GM19452 (cell line): ENCODE measurements at regions not wholly inside any gene's neighbourhood (a gene's known extent, or its start where the extent isn't known, plus 50 kb on each side); places are given as distances from the start of the nearest gene placed in this dataset.

Experiments used
- ATAC-seq: cut with Tn5 transposase; IDR thresholded peaks from one replicate; pipeline ENCODE4 v1.9.1; 2021; ENCODE audit not compliant: unreplicated experiment

DNA sequence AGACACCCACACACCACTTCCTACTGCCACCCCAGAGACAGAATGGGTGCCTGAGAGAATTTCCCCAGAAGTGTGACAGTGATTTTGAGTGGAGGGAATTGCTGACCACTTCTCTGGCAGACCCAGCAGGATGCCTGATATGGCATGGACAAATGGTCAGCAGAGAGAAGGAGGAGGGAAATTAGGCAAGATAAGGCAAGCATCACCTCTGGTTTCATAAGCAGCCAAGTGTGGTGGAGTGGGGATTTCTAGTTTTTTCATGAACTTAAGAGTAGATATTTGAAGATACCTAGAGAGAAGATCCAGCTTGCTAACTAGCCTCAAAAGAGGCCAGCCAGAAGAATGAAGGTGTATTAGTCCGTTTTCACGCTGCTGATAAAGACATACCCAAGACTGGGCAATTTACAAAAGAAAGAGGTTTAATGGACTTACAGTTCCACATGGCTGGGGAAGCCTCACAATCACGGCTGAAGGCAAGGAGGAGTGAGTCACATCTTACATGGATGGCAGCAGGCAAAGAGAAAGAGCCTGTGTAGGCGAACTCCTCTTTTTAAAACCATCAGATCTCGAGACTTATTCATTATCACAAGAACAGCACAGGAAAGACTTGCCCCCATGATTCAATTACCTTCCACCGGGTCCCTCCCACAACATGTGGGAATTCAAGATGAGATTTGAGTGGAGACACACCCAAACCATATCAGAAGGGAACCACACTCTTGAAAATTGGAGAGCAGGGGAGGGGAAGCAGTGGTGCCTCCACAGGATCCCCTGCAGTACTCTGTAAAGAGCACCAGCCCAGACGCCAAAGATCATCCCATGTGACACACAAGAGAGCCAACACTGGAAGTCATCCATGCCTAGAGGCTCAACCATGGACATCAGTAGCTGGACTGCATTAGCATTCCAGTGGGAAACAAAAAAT lies 64.2 kb downstream of the RBM43 start:
- no peak for ATAC-seq

GRCh38 chr2:151193576-151193975 lies 68.1 kb downstream of the RBM43 start:
- no peak for ATAC-seq

DNA sequence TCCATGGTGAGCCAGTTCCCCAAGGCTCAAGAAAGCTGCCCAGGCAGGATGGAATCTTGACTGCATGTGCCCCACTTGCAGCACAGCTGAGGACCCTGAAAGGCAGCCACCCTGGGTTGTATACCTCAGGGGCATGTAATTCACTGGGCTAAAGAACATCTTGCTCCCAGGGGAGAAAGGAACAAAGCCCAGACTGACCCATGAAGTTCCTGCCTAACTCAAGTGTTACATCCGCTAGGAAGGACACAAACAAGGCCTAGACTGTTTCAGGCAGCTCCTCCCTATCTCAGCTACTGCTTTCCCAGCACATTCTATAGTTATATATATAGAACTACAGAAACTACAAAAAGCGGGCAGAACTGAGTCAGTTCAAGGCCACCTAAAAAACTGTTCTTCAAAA lies 69.0 kb downstream of the RBM43 start:
- no peak for ATAC-seq

DNA sequence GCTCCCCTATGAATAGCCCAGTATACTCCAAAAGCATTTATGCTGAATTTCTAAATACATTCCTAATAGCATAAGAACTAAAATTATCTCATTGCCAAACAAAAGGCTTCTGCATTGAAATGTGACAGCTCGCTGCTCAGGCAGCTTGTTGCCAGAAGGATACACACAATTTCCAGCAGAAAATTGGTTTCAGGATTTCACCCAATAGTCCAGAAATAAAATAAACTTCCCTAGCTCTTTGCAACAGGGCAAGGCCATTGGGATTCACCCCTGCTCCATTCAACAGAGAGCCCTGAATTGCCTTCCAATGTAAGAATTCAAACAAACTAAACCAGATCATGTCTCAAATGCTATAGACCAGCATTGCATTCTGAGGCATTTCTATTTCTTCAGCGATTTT lies 70.7 kb downstream of the RBM43 start:
- ATAC-seq, result no peak

GRCh38 chr2:151189125-151189524 lies 72.5 kb downstream of the RBM43 start:
- no peak for ATAC-seq

DNA sequence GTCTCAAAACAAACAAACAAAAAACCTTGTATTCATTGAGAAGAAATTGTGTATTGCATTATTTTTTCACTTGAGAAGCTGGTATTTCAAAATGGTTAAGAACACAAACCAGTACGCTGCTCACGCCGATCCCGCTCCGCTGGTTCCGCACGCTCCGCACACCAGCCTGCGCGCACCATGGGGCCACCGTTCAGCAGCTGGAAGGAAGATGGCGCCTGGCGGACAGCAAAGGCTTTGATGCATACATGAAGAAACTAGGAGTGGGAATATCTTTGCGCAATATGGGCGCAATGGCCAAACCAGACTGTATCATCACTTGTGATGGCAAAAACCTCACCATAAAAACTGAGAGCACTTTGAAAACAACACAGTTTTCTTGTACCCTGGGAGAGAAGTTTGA lies 75.7 kb downstream of the RBM43 start:
- no peak for ATAC-seq

GRCh38 chr2:151182899-151183809 lies 78.5 kb downstream of the RBM43 start:
- ATAC-seq, result no peak

GRCh38 chr2:151182396-151182795 lies 79.3 kb downstream of the RBM43 start:
- ATAC-seq, result no peak

- ATAC-seq, result no peak
Observed at GRCh38 chr2:151181524-151181923, 80.1 kb downstream of the RBM43 start.

- ATAC-seq, result no peak
Observed at GRCh38 chr2:151180123-151180522, 81.5 kb downstream of the RBM43 start.

GRCh38 chr2:151178207-151178606 lies 83.5 kb downstream of the RBM43 start:
- ATAC-seq, result no peak

GRCh38 chr2:151177756-151178155 lies 83.9 kb downstream of the RBM43 start:
- ATAC-seq, result no peak

GRCh38 chr2:151176661-151177060 lies 85.0 kb downstream of the RBM43 start:
- no peak for ATAC-seq

- ATAC-seq, result no peak
Observed at GRCh38 chr2:151175864-151176263, 85.8 kb downstream of the RBM43 start.

DNA sequence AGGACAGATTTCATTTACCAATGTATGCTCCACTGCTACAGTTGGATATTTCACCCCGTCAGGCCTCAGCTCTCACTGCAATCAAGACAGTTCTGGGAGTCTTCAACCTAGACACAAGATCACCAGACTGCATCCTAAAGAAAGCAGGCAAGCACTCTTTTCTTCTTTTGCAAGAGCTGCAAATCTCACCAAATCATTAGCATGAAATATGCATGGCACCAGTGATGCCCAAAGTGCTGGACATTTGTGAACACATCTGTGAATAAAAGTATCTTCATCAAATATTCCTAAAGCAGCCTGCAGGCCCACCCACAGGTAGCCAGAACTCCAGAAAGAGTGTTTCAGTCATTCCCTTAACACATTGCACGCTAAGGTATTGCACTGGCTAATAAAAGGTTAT lies 87.5 kb downstream of the RBM43 start:
- no peak for ATAC-seq

- no peak for ATAC-seq
Observed at GRCh38 chr2:151171186-151171585, 90.5 kb downstream of the RBM43 start.

DNA sequence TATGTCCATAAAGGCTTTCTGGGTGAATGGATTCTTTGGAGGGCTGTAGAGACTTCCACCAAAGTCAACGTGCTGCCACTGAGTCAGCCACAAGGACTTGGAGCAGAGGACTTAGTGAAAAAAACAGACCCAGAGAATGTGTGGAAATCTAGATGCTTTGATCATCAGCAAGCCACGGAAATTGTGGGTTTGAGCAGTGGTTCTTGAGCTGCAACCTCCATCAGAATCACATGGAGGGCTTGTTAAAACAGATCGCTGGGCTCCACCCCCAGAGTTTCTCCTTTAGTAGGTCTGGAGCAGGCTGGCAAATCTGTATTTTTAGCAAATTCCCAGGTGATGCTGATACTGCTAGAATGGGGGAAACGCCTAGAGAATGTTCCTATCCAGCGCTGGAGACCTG lies 95.3 kb downstream of the RBM43 start:
- no peak for ATAC-seq

GRCh38 chr2:151165105-151165684 lies 96.5 kb downstream of the RBM43 start:
- no peak for ATAC-seq

- no peak for ATAC-seq
Observed at GRCh38 chr2:151161821-151162551, 99.7 kb downstream of the RBM43 start.

GRCh38 chr2:151159109-151159662 lies 102.5 kb downstream of the RBM43 start:
- ATAC-seq, result no peak
